GM18508 (cell line): ENCODE measurements at regions not wholly inside any gene's neighbourhood (a gene's known extent, or its start where the extent isn't known, plus 50 kb on each side); places are given as distances from the start of the nearest gene placed in this dataset.
"Not testable (repeated sequence)": the region's sequence is repeated elsewhere in the genome, so short reads cannot be mapped to it uniquely, and the experiment has no call there.

Experiments used
- ATAC-seq: cut with Tn5 transposase; IDR thresholded peaks from one replicate; pipeline ENCODE4 v1.9.1; 2021; ENCODE audit warnings: moderate number of reproducible peaks; ENCODE audit not compliant: insufficient read depth, unreplicated experiment

- no peak for ATAC-seq
Measured at GRCh38 chr16:58807276-58807675, 73.2 kb upstream of the GOT2 start.

GRCh38 chr16:58801838-58802237, 67.7 kb upstream of the GOT2 start:
- no peak for ATAC-seq

GRCh38 chr16:58797137-58797801, 63.2 kb upstream of the GOT2 start:
- ATAC-seq, result no peak

GRCh38 chr16:58793366-58793765, 59.2 kb upstream of the GOT2 start:
- ATAC-seq, result no peak

- ATAC-seq, result no peak
Measured at GRCh38 chr16:58792188-58792587, 58.1 kb upstream of the GOT2 start.

GRCh38 chr16:58790816-58791557, 56.9 kb upstream of the GOT2 start:
- not testable (repeated sequence) for ATAC-seq

- ATAC-seq, result no peak
Measured at GRCh38 chr16:58789351-58789750, 55.2 kb upstream of the GOT2 start.
